IMR-90 (cell line): ENCODE measurements at regions not wholly inside any gene's neighbourhood (a gene's known extent, or its start where the extent isn't known, plus 50 kb on each side); places are given as distances from the start of the nearest gene placed in this dataset.

Source experiments
- ATAC-seq: fragments of 200-7000 bp; cut with Tn5 transposase; 2 replicates; pipeline ENCODE4 v1.9.1; 2020; ENCODE audit warnings: low read depth, mild to moderate bottlenecking, moderate library complexity
- BruUV-seq: library from RNA; stranded (reverse); fragments of 400-500 nt; replicated peaks from 2 replicates; lab custom pipeline; 2021; lab: Mats Ljungman, UMichigan
- CTCF ChIA-PET: fragments of 300-600 bp; formaldehyde crosslinking; extraction: SDS; loops from one replicate; lab custom pipeline; 2021; ENCODE audit warnings: antibody characterized with exemption; lab: Yijun Ruan, JAX
- POLR2A ChIA-PET: fragments of 300-600 bp; sonication (Branson Sonifier 250); formaldehyde crosslinking; loops from one replicate; lab custom pipeline; 2022; ENCODE audit warnings: antibody characterized with exemption; ENCODE audit not compliant: unreplicated experiment; lab: Charles Lee
- DNase-seq: peaks from one replicate; pipeline ENCODE4 v3.0.0; 2013
- H2AFZ ChIP-seq: replicated peaks from 2 replicates; pipeline ENCODE3; 2013; ENCODE audit warnings: low read length, mild to moderate bottlenecking; ENCODE audit not compliant: poor library complexity
- H2AK5ac ChIP-seq: 2 replicates; pipeline ENCODE4 v1.6.1; 2013; ENCODE audit warnings: low read depth, low read length, inconsistent platforms
- H2AK9ac ChIP-seq: replicated peaks from 2 replicates; pipeline ENCODE3; 2013; ENCODE audit warnings: mild to moderate bottlenecking, low read depth, low read length, moderate library complexity; ENCODE audit not compliant: poor library complexity
- H2BK120ac ChIP-seq: 2 replicates; pipeline ENCODE4 v1.6.1; 2013; ENCODE audit warnings: low read depth, low read length, inconsistent platforms
- H2BK15ac ChIP-seq: 3 replicates; pipeline ENCODE4 v1.6.1; 2013; ENCODE audit warnings: low read depth, low read length, inconsistent platforms
- H2BK20ac ChIP-seq: 2 replicates; pipeline ENCODE4 v1.6.1; 2013; ENCODE audit warnings: low read depth, mild to moderate bottlenecking, inconsistent platforms, low read length, moderate library complexity
- H2BK5ac ChIP-seq: 2 replicates; pipeline ENCODE4 v1.6.1; 2013; ENCODE audit warnings: mild to moderate bottlenecking, low read depth, low read length, inconsistent platforms; ENCODE audit not compliant: poor library complexity, severe bottlenecking
- H3K14ac ChIP-seq: replicated peaks from 2 replicates; pipeline ENCODE4 v1.6.1; 2013; ENCODE audit warnings: low read depth, low read length, inconsistent platforms
- H3K18ac ChIP-seq: 2 replicates; pipeline ENCODE4 v1.6.1; 2013; ENCODE audit warnings: low read depth, low read length, control low read depth
- H3K23ac ChIP-seq: 2 replicates; pipeline ENCODE4 v1.6.1; 2013; ENCODE audit warnings: low read depth, low read length, inconsistent platforms
- H3K27ac ChIP-seq: 2 replicates; pipeline ENCODE4 v1.5.1; 2013; ENCODE audit warnings: mild to moderate bottlenecking, control low read depth, low read length; ENCODE audit not compliant: insufficient read depth
- H3K27me3 ChIP-seq: 2 replicates; pipeline ENCODE4 v1.6.1; 2013; ENCODE audit warnings: low read length; ENCODE audit not compliant: control insufficient read depth, insufficient read depth
- H3K36me3 ChIP-seq: 2 replicates; pipeline ENCODE4 v1.6.1; 2013; ENCODE audit warnings: low read length, mixed read lengths; ENCODE audit not compliant: control insufficient read depth, insufficient read depth
- H3K4ac ChIP-seq: 2 replicates; pipeline ENCODE4 v1.6.1; 2013; ENCODE audit warnings: low read depth, low read length, inconsistent platforms
- H3K4me1 ChIP-seq: 2 replicates; pipeline ENCODE4 v1.6.1; 2013; ENCODE audit warnings: low read length, mixed read lengths; ENCODE audit not compliant: control insufficient read depth, insufficient read depth
- H3K4me2 ChIP-seq: 2 replicates; pipeline ENCODE4 v1.6.1; 2013; ENCODE audit warnings: low read depth, mild to moderate bottlenecking, control low read depth, low read length, moderate library complexity
- H3K4me3 ChIP-seq: 2 replicates; pipeline ENCODE4 v1.5.1; 2013; ENCODE audit warnings: low read depth, mild to moderate bottlenecking, control low read depth, low read length, moderate library complexity; ENCODE audit not compliant: insufficient read depth
- H3K56ac ChIP-seq: 2 replicates; pipeline ENCODE4 v1.6.1; 2013; ENCODE audit warnings: low read length, inconsistent platforms; ENCODE audit not compliant: insufficient read depth; ENCODE audit errors: extremely low read depth
- H3K79me1 ChIP-seq, 2 experiments: 2 replicates each; pipeline ENCODE4 v1.6.1; 2013; ENCODE audit warnings: low read length in 2 of 2, inconsistent platforms in 1 of 2, low read depth in 1 of 2
- H3K9ac ChIP-seq: 2 replicates; pipeline ENCODE4 v1.6.1; 2013; ENCODE audit warnings: low read depth, low read length, control low read depth
- H3K9me1 ChIP-seq: 2 replicates; pipeline ENCODE4 v1.6.1; 2013; ENCODE audit warnings: low read length, inconsistent platforms; ENCODE audit not compliant: insufficient read depth
- H3K9me3 ChIP-seq: 2 replicates; pipeline ENCODE4 v1.6.1; 2013; ENCODE audit warnings: low read length; ENCODE audit not compliant: control insufficient read depth, insufficient read depth
- H4K20me1 ChIP-seq: 2 replicates; pipeline ENCODE4 v1.6.1; 2013; ENCODE audit warnings: low read length, inconsistent platforms; ENCODE audit not compliant: insufficient read depth
- H4K5ac ChIP-seq: 2 replicates; pipeline ENCODE4 v1.6.1; 2013; ENCODE audit warnings: mild to moderate bottlenecking, low read depth, low read length, control low read depth
- H4K8ac ChIP-seq, 2 experiments: 2 replicates each; pipeline ENCODE4 v1.6.1; 2013; ENCODE audit warnings: low read depth in 2 of 2, low read length in 2 of 2, control low read depth in 1 of 2, inconsistent platforms in 1 of 2
- H4K91ac ChIP-seq: 2 replicates; pipeline ENCODE4 v1.6.1; 2013; ENCODE audit warnings: low read depth, low read length, inconsistent platforms; ENCODE audit not compliant: insufficient read depth
- BHLHE40 ChIP-seq: fragments of 150-350 bp; IDR thresholded peaks from 2 replicates; pipeline ENCODE4 v1.6.1; 2016; ENCODE audit warnings: mild to moderate bottlenecking, low read depth, low read length
- CEBPB ChIP-seq: IDR thresholded peaks from 2 replicates; pipeline ENCODE4 v1.6.1; 2012; ENCODE audit warnings: low read depth, low read length, improper control_type of control experiment
- CHD1 ChIP-seq: IDR thresholded peaks from 2 replicates; pipeline ENCODE4 v1.6.1; 2012; ENCODE audit warnings: low read depth, low read length, improper control_type of control experiment
- CTCF ChIP-seq: conservative IDR thresholded peaks from 2 replicates; pipeline ENCODE4 v1.5.1; 2012; ENCODE audit warnings: mild to moderate bottlenecking, low read depth, low read length, improper control_type of control experiment
- ELK1 ChIP-seq: fragments of 150-350 bp; IDR thresholded peaks from 2 replicates; pipeline ENCODE4 v1.6.1; 2016; ENCODE audit warnings: low read depth, mild to moderate bottlenecking, low read length, moderate library complexity, borderline replicate concordance
- FOS ChIP-seq: fragments of 150-350 bp; IDR thresholded peaks from 2 replicates; pipeline ENCODE4 v1.6.1; 2016; ENCODE audit warnings: low read depth, low read length
- MAFK ChIP-seq: IDR thresholded peaks from 2 replicates; pipeline ENCODE4 v1.6.1; 2012; ENCODE audit warnings: low read depth, low read length, improper control_type of control experiment
- MAZ ChIP-seq: IDR thresholded peaks from 2 replicates; pipeline ENCODE4 v1.6.1; 2012; ENCODE audit warnings: low read depth, mild to moderate bottlenecking, low read length, improper control_type of control experiment, moderate library complexity, borderline replicate concordance
- MXI1 ChIP-seq: IDR thresholded peaks from 2 replicates; pipeline ENCODE4 v1.6.1; 2012; ENCODE audit warnings: low read depth, mild to moderate bottlenecking, low read length, moderate library complexity, borderline replicate concordance
- NFE2L2 ChIP-seq: fragments of 150-350 bp; IDR thresholded peaks from 2 replicates; pipeline ENCODE4 v1.6.1; 2016; ENCODE audit warnings: low read depth, mild to moderate bottlenecking, low read length
- POLR2A ChIP-seq: IDR thresholded peaks from 2 replicates; pipeline ENCODE4 v1.6.1; 2012; ENCODE audit warnings: mild to moderate bottlenecking, low read depth, low read length
- RAD21 ChIP-seq: IDR thresholded peaks from 2 replicates; pipeline ENCODE4 v1.6.1; 2012; ENCODE audit warnings: low read length, improper control_type of control experiment
- RCOR1 ChIP-seq: IDR thresholded peaks from 2 replicates; pipeline ENCODE4 v1.6.1; 2012; ENCODE audit warnings: mild to moderate bottlenecking, low read length, improper control_type of control experiment; ENCODE audit not compliant: insufficient replicate concordance
- RFX5 ChIP-seq: IDR thresholded peaks from 2 replicates; pipeline ENCODE4 v1.8.0; 2012; ENCODE audit warnings: low read depth, mild to moderate bottlenecking, low read length, moderate library complexity
- SMC3 ChIP-seq: fragments of 150-350 bp; IDR thresholded peaks from 2 replicates; pipeline ENCODE4 v1.6.1; 2016; ENCODE audit warnings: low read depth, mild to moderate bottlenecking, antibody characterized with exemption, low read length, moderate library complexity
- USF2 ChIP-seq: fragments of 150-350 bp; IDR thresholded peaks from 2 replicates; pipeline ENCODE4 v1.6.1; 2017; ENCODE audit warnings: mild to moderate bottlenecking, antibody characterized with exemption, low read length, low read depth
- WGBS, 2 experiments: methylation state at CpG; one replicate each; pipeline versions ENCODE4 v1.1.5 to v1.1.7; 2013; ENCODE audit warnings: missing lambda C conversion rate in 2 of 2; ENCODE audit not compliant: insufficient read length in 1 of 2; ENCODE audit errors: extremely low coverage in 2 of 2; 5-methylcytosine and 5-hydroxymethylcytosine counted together
- dilution Hi-C: fragments of 300-500 bp; cut with HindIII; formaldehyde crosslinking; loops from one replicate; pipeline ENCODE4 v1.14.3; 2018; ENCODE audit warnings: low sequenced_read_pairs; ENCODE audit not compliant: unreplicated experiment
- in situ Hi-C: fragments of 300-500 bp; cut with MboI; formaldehyde crosslinking; loops from 3 replicates; pipeline ENCODE4 v1.14.3; 2019; ENCODE audit warnings: low sequenced_read_pairs, inconsistent platforms, mixed read lengths
- intact Hi-C: fragments of 100-400 bp; cut with micrococcal nuclease; formaldehyde crosslinking; loops from 2 replicates; pipeline ENCODE4 v1.10.0; 2022

GRCh38 chr15:54820811-54821210, 375.9 kb downstream of the RSL24D1 start:
- no peak overlapping the region for H2BK15ac ChIP-seq
- H3K27me3 ChIP-seq: no peaks in the 10 kb centered on the region
- H3K18ac ChIP-seq: no peak overlapping the region
- H3K14ac ChIP-seq: no peak overlapping the region
- H3K4me2 ChIP-seq: no peak overlapping the region
- no peak overlapping the region for H4K91ac ChIP-seq
- ATAC-seq (no peak), DNase-seq (no peak)
- dilution Hi-C loops: no loop called here
- no TSS peak for BruUV-seq
- no peak overlapping the region for H3K9ac ChIP-seq
- H3K79me1 ChIP-seq: no peaks in the 10 kb centered on the region
- H4K8ac ChIP-seq: no peak overlapping the region
- POLR2A ChIA-PET: no interaction called here
- in situ Hi-C loops: loop anchor here (25.0 kb wide), 1 partner anchor 91 kb away; no protein-coding TSS in a partner anchor
- no peaks in the 10 kb centered on the region for H4K20me1 ChIP-seq
- no peak overlapping the region for H2BK20ac ChIP-seq
- no peaks in the 10 kb centered on the region for H3K4me1 ChIP-seq
- H3K56ac ChIP-seq: no peak overlapping the region
- no peak overlapping the region for H2AK9ac ChIP-seq
- no peak overlapping the region for H2AK5ac ChIP-seq
- TF ChIP-seq MAZ (no peak), RCOR1 (no peak), RAD21 (no peak), SMC3 (no peak), RFX5 (no peak), POLR2A (no peak), MXI1 (no peak), USF2 (no peak), CHD1 (no peak), ELK1 (no peak), CEBPB (no peak), BHLHE40 (no peak), FOS (no peak), MAFK (no peak), CTCF (no peak), NFE2L2 (no peak)
- no CpG with 5 or more reads among the region's 5 CpGs for WGBS, 2 experiments
- peaks cover 12% of the 10 kb centered on the region for H3K9me3 ChIP-seq
- intact Hi-C loops: no loop called here
- H3K4me3 ChIP-seq: no peak overlapping the region
- CTCF ChIA-PET: interaction anchor here (0.9 kb wide), 1 partner anchor 12 kb away, joined by 3 read pairs; no protein-coding TSS in a partner anchor
- H3K9me1 ChIP-seq: no peaks in the 10 kb centered on the region
- no peak overlapping the region for H2BK5ac ChIP-seq
- H2BK120ac ChIP-seq: no peak overlapping the region
- no peak overlapping the region for H2AFZ ChIP-seq
- no peak overlapping the region for H3K27ac ChIP-seq
- no peak overlapping the region for H4K5ac ChIP-seq
- no peak overlapping the region for H3K4ac ChIP-seq
- no peaks in the 10 kb centered on the region for H3K36me3 ChIP-seq
- no peak overlapping the region for H3K23ac ChIP-seq
